ENCODE measurements at regions not wholly inside any gene's neighbourhood (a gene's known extent, or its start where the extent isn't known, plus 50 kb on each side); places are given as distances from the start of the nearest gene placed in this dataset.

DNA sequence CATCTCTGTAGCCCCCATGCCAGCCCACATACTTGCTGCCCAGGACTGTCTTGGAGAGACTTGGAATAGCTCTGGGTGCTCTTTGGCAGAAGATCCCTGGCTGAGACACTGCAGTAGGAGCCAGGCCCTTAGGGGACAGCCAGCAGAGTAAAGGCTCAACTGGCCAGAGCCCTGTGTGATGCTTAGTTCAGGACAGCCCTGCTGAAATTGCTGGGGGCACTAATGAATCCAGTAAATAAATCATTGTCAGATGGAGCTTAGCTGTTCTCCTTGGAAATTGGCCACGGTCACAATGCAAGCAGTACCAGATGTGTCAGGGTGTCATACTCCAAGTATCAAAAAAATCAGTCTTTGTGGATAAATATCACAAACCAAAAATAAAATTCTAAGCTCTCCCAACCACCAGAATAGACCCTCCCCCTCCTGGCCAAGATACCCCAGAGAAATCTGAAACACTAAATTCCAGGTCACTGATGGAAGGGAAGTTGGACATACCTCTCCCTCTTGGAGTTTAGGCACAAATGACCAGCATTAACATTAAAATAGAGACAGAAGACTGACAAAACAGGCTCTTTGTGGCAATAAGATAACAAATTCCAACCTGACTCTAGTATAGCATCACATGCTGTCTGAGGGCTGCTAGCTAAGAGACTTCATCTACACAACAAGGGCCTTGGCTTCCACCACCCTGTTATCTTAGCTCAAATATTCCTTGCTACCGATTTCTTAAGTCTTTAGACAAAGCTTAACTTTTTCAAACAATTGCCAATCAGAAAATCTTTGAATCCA, 83.2 kb upstream of the DNAH14 start:
- DNase-seq (ENCODE audit: insufficient read length, low spot score), result no peak
- TF ChIP-seq POLR2AphosphoS5 (IDR thresholded peaks at IDR 0.05; ENCODE audit: low read depth, low read length) (no peak), POU2F2 (IDR thresholded peaks at IDR 0.05; ENCODE audit: low read depth, low read length) (no peak), TAF1 (IDR thresholded peaks at IDR 0.05; ENCODE audit: low read depth, low read length) (no peak), POLR2A (IDR thresholded peaks at IDR 0.05; ENCODE audit: low read depth, low read length) (no peak), SPI1 (IDR thresholded peaks at IDR 0.05; ENCODE audit: low read depth, low read length) (no peak)
- no peak for FAIRE-seq

GRCh38 chr1:224850446-224850845, 79.0 kb upstream of the DNAH14 start:
- TF ChIP-seq SPI1 (IDR thresholded peaks at IDR 0.05; ENCODE audit: low read depth, low read length) (no peak), PAX5 (IDR thresholded peaks at IDR 0.05; ENCODE audit: insufficient read depth, low read length, severe bottlenecking) (no peak), POLR2AphosphoS5 (IDR thresholded peaks at IDR 0.05; ENCODE audit: low read depth, low read length) (no peak), POU2F2 (IDR thresholded peaks at IDR 0.05; ENCODE audit: low read depth, low read length) (no peak), POLR2A (IDR thresholded peaks at IDR 0.05; ENCODE audit: low read depth, low read length) (no peak), TAF1 (IDR thresholded peaks at IDR 0.05; ENCODE audit: low read depth, low read length) (no peak)
- FAIRE-seq, result no peak
- DNase-seq (ENCODE audit: insufficient read length, low spot score), result no peak

GRCh38 chr1:224851210-224851847, 78.1 kb upstream of the DNAH14 start:
- FAIRE-seq, result peak; percentile 89
- TF ChIP-seq POLR2AphosphoS5 (IDR thresholded peaks at IDR 0.05; ENCODE audit: low read depth, low read length), result no peak
- 0 out of 2 replicates have a peak, but pooled peaks have one; percentile 16 for TF ChIP-seq POU2F2 (IDR thresholded peaks at IDR 0.05; ENCODE audit: low read depth, low read length)
- peak; percentile 37 for DNase-seq (ENCODE audit: insufficient read length, low spot score)

GRCh38 chr1:224851848-224852261, 77.6 kb upstream of the DNAH14 start:
- no peak for FAIRE-seq

DNA sequence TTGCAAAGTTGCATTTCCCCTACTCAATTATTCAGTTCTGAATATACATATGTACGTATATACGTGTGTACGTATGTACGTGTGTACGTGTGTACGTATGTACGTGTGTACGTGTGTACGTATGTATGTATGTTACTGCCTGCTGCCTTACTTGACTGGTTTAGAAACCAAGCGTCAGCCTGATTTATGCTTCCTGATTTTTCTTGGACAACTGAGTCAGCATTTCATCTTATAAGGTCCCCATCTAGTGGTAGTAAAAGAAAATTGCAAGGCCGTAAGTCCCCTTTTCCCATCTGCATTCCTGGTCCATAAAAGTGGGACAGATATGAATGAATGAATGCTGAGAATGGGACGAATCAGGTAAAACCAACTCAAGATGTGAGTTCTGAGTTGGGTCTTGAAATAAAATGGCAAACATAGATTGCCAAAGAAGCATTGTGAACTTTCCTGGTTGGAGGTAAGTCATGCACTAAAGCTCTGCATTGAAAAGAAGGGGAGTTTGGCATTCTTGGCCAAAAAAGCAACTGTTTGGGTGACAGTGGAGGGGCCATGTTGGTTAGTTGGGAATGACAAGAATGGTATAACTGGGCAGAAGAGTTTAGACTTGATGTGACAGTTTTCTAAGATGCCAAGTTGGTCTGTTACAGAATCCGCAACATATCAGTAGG, 76.4 kb upstream of the DNAH14 start:
- TF ChIP-seq POLR2A (IDR thresholded peaks at IDR 0.05; ENCODE audit: low read depth, low read length), result no peak
- TF ChIP-seq PAX5 (IDR thresholded peaks at IDR 0.05; ENCODE audit: insufficient read depth, low read length, severe bottlenecking), result no peak
- TF ChIP-seq POLR2AphosphoS5 (IDR thresholded peaks at IDR 0.05; ENCODE audit: low read depth, low read length), result no peak
- no peak for TF ChIP-seq TAF1 (IDR thresholded peaks at IDR 0.05; ENCODE audit: low read depth, low read length)
- TF ChIP-seq SPI1 (IDR thresholded peaks at IDR 0.05; ENCODE audit: low read depth, low read length), result no peak
- DNase-seq (ENCODE audit: insufficient read length, low spot score) (no peak), FAIRE-seq (peak; percentile 86)

More at GRCh38 chr1:224851848-224852261, 77.6 kb upstream of the DNAH14 start:
- no peak for TF ChIP-seq SPI1 (IDR thresholded peaks at IDR 0.05; ENCODE audit: low read depth, low read length)
- TF ChIP-seq POU2F2 (IDR thresholded peaks at IDR 0.05; ENCODE audit: low read depth, low read length), result no peak
- no peak for TF ChIP-seq PAX5 (IDR thresholded peaks at IDR 0.05; ENCODE audit: insufficient read depth, low read length, severe bottlenecking)
- no peak for TF ChIP-seq POLR2AphosphoS5 (IDR thresholded peaks at IDR 0.05; ENCODE audit: low read depth, low read length)
- no peak for TF ChIP-seq POLR2A (IDR thresholded peaks at IDR 0.05; ENCODE audit: low read depth, low read length)
- no peak for TF ChIP-seq TAF1 (IDR thresholded peaks at IDR 0.05; ENCODE audit: low read depth, low read length)
- no peak for DNase-seq (ENCODE audit: insufficient read length, low spot score)

DNA sequence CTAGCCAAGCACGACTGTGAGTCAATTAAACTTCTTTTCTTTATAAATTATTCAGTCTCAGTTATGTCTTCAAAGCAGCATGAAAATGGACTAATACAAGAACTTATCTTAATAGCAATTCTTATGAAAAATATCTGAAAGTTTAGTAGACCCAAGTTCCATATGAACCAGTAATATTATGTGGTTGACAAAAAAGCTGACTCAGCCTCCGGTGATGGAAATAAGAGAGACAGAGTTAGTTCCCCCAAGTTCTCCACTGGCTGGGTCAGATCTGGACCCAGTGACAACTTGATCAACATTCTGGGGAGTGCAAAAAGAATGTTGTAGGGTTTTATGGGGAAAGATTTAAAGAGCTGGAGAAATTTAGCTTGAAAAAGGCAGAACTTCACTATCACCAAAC, 72.5 kb upstream of the DNAH14 start:
- no peak for TF ChIP-seq POLR2A (IDR thresholded peaks at IDR 0.05; ENCODE audit: low read depth, low read length)
- no peak for TF ChIP-seq PAX5 (IDR thresholded peaks at IDR 0.05; ENCODE audit: insufficient read depth, low read length, severe bottlenecking)
- TF ChIP-seq TAF1 (IDR thresholded peaks at IDR 0.05; ENCODE audit: low read depth, low read length), result no peak
- no peak for TF ChIP-seq SPI1 (IDR thresholded peaks at IDR 0.05; ENCODE audit: low read depth, low read length)
- no peak for TF ChIP-seq POU2F2 (IDR thresholded peaks at IDR 0.05; ENCODE audit: low read depth, low read length)
- no peak for TF ChIP-seq POLR2AphosphoS5 (IDR thresholded peaks at IDR 0.05; ENCODE audit: low read depth, low read length)
- FAIRE-seq (no peak), DNase-seq (ENCODE audit: insufficient read length, low spot score) (no peak)

GRCh38 chr1:224859651-224860050, 69.8 kb upstream of the DNAH14 start:
- FAIRE-seq (no peak), DNase-seq (ENCODE audit: insufficient read length, low spot score) (no peak)
- TF ChIP-seq POU2F2 (IDR thresholded peaks at IDR 0.05; ENCODE audit: low read depth, low read length), result no peak
- no peak for TF ChIP-seq TAF1 (IDR thresholded peaks at IDR 0.05; ENCODE audit: low read depth, low read length)
- TF ChIP-seq POLR2A (IDR thresholded peaks at IDR 0.05; ENCODE audit: low read depth, low read length), result no peak
- no peak for TF ChIP-seq PAX5 (IDR thresholded peaks at IDR 0.05; ENCODE audit: insufficient read depth, low read length, severe bottlenecking)
- no peak for TF ChIP-seq SPI1 (IDR thresholded peaks at IDR 0.05; ENCODE audit: low read depth, low read length)
- no peak for TF ChIP-seq POLR2AphosphoS5 (IDR thresholded peaks at IDR 0.05; ENCODE audit: low read depth, low read length)

GRCh38 chr1:224860488-224861338, 68.8 kb upstream of the DNAH14 start:
- FAIRE-seq (no peak), DNase-seq (ENCODE audit: insufficient read length, low spot score) (no peak)
- TF ChIP-seq POLR2A (IDR thresholded peaks at IDR 0.05; ENCODE audit: low read depth, low read length) (no peak), POLR2AphosphoS5 (IDR thresholded peaks at IDR 0.05; ENCODE audit: low read depth, low read length) (no peak), TAF1 (IDR thresholded peaks at IDR 0.05; ENCODE audit: low read depth, low read length) (no peak), SPI1 (IDR thresholded peaks at IDR 0.05; ENCODE audit: low read depth, low read length) (no peak), POU2F2 (IDR thresholded peaks at IDR 0.05; ENCODE audit: low read depth, low read length) (no peak), PAX5 (IDR thresholded peaks at IDR 0.05; ENCODE audit: insufficient read depth, low read length, severe bottlenecking) (no peak)

Measured in GM12891 (cell line).